ENCODE measurements at regions not wholly inside any gene's neighbourhood (a gene's known extent, or its start where the extent isn't known, plus 50 kb on each side); places are given as distances from the start of the nearest gene placed in this dataset.

DNA sequence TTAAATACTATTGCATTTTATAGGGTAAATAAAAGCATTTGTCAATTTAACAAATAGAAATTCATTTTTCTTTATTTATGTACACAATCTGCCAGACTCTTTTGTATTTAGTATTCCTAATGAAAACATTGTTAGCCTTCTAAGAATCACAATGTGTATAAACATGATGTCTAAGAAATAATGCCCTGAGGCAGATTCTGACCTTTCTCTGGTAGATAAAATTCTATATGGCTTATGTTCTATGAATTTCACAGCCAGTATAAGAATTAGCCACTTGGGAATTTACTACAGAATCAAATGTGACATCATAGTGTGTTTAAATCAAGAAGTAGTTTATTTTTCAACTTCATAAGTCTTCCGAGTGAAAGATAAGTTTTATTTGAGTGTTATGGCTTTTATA is 457.4 kb downstream of the ZIC1 start:
- no peak overlapping the region for H3K4me3 ChIP-seq (ENCODE audit: low read depth, low read length)
- no CpG with 5 or more reads among the region's 1 CpG for WGBS (ENCODE audit: extremely low coverage, insufficient coverage, insufficient read length)
- no peak overlapping the region for H2BK5ac ChIP-seq (ENCODE audit: low read depth, low read length, poor library complexity)
- H2BK12ac ChIP-seq (ENCODE audit: low read length) = no peak overlapping the region
- no peak for DNase-seq
- H3K36me3 ChIP-seq (ENCODE audit: control insufficient read depth in 1 of 2, insufficient read depth in 2 of 2, low read length in 2 of 2) = no peaks in the 10 kb centered on the region
- H4K8ac ChIP-seq (ENCODE audit: low read depth, low read length) = no peak overlapping the region
- no peaks in the 10 kb centered on the region for H3K79me2 ChIP-seq (ENCODE audit: control insufficient read depth, insufficient read depth, low read length, poor library complexity)
- no peaks in the 10 kb centered on the region for H3K4me1 ChIP-seq (ENCODE audit: control insufficient read depth in 1 of 2, insufficient read depth in 2 of 2, low read length in 2 of 2)
- H3K9ac ChIP-seq (ENCODE audit: low read length) = no peak overlapping the region
- no peak overlapping the region for H4K12ac ChIP-seq (ENCODE audit: low read depth, low read length)
- H3K4me2 ChIP-seq (ENCODE audit: low read length) = no peak overlapping the region
- H3K14ac ChIP-seq (ENCODE audit: low read length) = no peak overlapping the region
- no peak overlapping the region for H2AFZ ChIP-seq (ENCODE audit: insufficient read depth, low read length, poor library complexity)
- no peak overlapping the region for H3K18ac ChIP-seq (ENCODE audit: low read length)
- no peak overlapping the region for H2BK120ac ChIP-seq (ENCODE audit: insufficient read depth, low read length, poor library complexity)
- H3K4ac ChIP-seq (ENCODE audit: low read depth, low read length) = no peak overlapping the region
- H3K23ac ChIP-seq (ENCODE audit: low read length) = no peak overlapping the region
- no peak overlapping the region for H4K91ac ChIP-seq (ENCODE audit: low read depth, low read length)
- no peaks in the 10 kb centered on the region for H3K79me1 ChIP-seq (ENCODE audit: low read length)
- no peak overlapping the region for H3K27ac ChIP-seq (ENCODE audit: low read depth, low read length)
- H3K27me3 ChIP-seq (ENCODE audit: insufficient read depth, low read length) = no peaks in the 10 kb centered on the region
- H2AK5ac ChIP-seq (ENCODE audit: low read length) = no peak overlapping the region
- peaks cover 6% of the 10 kb centered on the region for H3K9me3 ChIP-seq (ENCODE audit: insufficient read depth, low read depth, low read length)

GRCh38 chr3:147872568-147872967 is 463.4 kb downstream of the ZIC1 start:
- DNase-seq = no peak
- no peak overlapping the region for H3K4me2 ChIP-seq (ENCODE audit: low read length)
- H2AK5ac ChIP-seq (ENCODE audit: low read length) = no peak overlapping the region
- no peak overlapping the region for H4K12ac ChIP-seq (ENCODE audit: low read depth, low read length)
- H3K4me3 ChIP-seq (ENCODE audit: low read depth, low read length) = no peak overlapping the region
- no peaks in the 10 kb centered on the region for H3K9me3 ChIP-seq (ENCODE audit: insufficient read depth, low read depth, low read length)
- no peak overlapping the region for H3K4ac ChIP-seq (ENCODE audit: low read depth, low read length)
- H3K27ac ChIP-seq (ENCODE audit: low read depth, low read length) = no peak overlapping the region
- H3K27me3 ChIP-seq (ENCODE audit: insufficient read depth, low read length) = no peaks in the 10 kb centered on the region
- H3K14ac ChIP-seq (ENCODE audit: low read length) = no peak overlapping the region
- no peaks in the 10 kb centered on the region for H3K36me3 ChIP-seq (ENCODE audit: control insufficient read depth in 1 of 2, insufficient read depth in 2 of 2, low read length in 2 of 2)
- H2BK12ac ChIP-seq (ENCODE audit: low read length) = no peak overlapping the region
- no peaks in the 10 kb centered on the region for H3K4me1 ChIP-seq (ENCODE audit: control insufficient read depth in 1 of 2, insufficient read depth in 2 of 2, low read length in 2 of 2)
- H2BK120ac ChIP-seq (ENCODE audit: insufficient read depth, low read length, poor library complexity) = no peak overlapping the region
- H3K79me1 ChIP-seq (ENCODE audit: low read length) = no peaks in the 10 kb centered on the region
- no CpG with 5 or more reads among the region's 4 CpGs for WGBS (ENCODE audit: extremely low coverage, insufficient coverage, insufficient read length)
- no peak overlapping the region for H3K23ac ChIP-seq (ENCODE audit: low read length)
- H3K79me2 ChIP-seq (ENCODE audit: control insufficient read depth, insufficient read depth, low read length, poor library complexity) = no peaks in the 10 kb centered on the region
- H3K18ac ChIP-seq (ENCODE audit: low read length) = no peak overlapping the region
- no peak overlapping the region for H4K8ac ChIP-seq (ENCODE audit: low read depth, low read length)
- no peak overlapping the region for H2BK5ac ChIP-seq (ENCODE audit: low read depth, low read length, poor library complexity)
- H4K91ac ChIP-seq (ENCODE audit: low read depth, low read length) = no peak overlapping the region
- H3K9ac ChIP-seq (ENCODE audit: low read length) = no peak overlapping the region
- no peak overlapping the region for H2AFZ ChIP-seq (ENCODE audit: insufficient read depth, low read length, poor library complexity)

GRCh38 chr3:147875498-147875897 is 466.3 kb downstream of the ZIC1 start:
- no peak for DNase-seq
- H4K12ac ChIP-seq (ENCODE audit: low read depth, low read length) = no peak overlapping the region
- H3K4me3 ChIP-seq (ENCODE audit: low read depth, low read length) = no peak overlapping the region
- no peak overlapping the region for H3K9ac ChIP-seq (ENCODE audit: low read length)
- no peak overlapping the region for H3K4ac ChIP-seq (ENCODE audit: low read depth, low read length)
- H3K9me3 ChIP-seq (ENCODE audit: insufficient read depth, low read depth, low read length) = no peaks in the 10 kb centered on the region
- H4K91ac ChIP-seq (ENCODE audit: low read depth, low read length) = no peak overlapping the region
- H3K27me3 ChIP-seq (ENCODE audit: insufficient read depth, low read length) = no peaks in the 10 kb centered on the region
- no peak overlapping the region for H2BK120ac ChIP-seq (ENCODE audit: insufficient read depth, low read length, poor library complexity)
- no peak overlapping the region for H4K8ac ChIP-seq (ENCODE audit: low read depth, low read length)
- no peak overlapping the region for H3K4me2 ChIP-seq (ENCODE audit: low read length)
- H3K79me1 ChIP-seq (ENCODE audit: low read length) = no peaks in the 10 kb centered on the region
- no peak overlapping the region for H3K18ac ChIP-seq (ENCODE audit: low read length)
- no peaks in the 10 kb centered on the region for H3K79me2 ChIP-seq (ENCODE audit: control insufficient read depth, insufficient read depth, low read length, poor library complexity)
- no peak overlapping the region for H3K14ac ChIP-seq (ENCODE audit: low read length)
- H2BK5ac ChIP-seq (ENCODE audit: low read depth, low read length, poor library complexity) = no peak overlapping the region
- WGBS (ENCODE audit: extremely low coverage, insufficient coverage, insufficient read length) = no CpG with 5 or more reads among the region's 2 CpGs
- H2AFZ ChIP-seq (ENCODE audit: insufficient read depth, low read length, poor library complexity) = no peak overlapping the region
- H3K36me3 ChIP-seq (ENCODE audit: control insufficient read depth in 1 of 2, insufficient read depth in 2 of 2, low read length in 2 of 2) = no peaks in the 10 kb centered on the region
- no peak overlapping the region for H3K23ac ChIP-seq (ENCODE audit: low read length)
- no peaks in the 10 kb centered on the region for H3K4me1 ChIP-seq (ENCODE audit: control insufficient read depth in 1 of 2, insufficient read depth in 2 of 2, low read length in 2 of 2)
- no peak overlapping the region for H3K27ac ChIP-seq (ENCODE audit: low read depth, low read length)
- no peak overlapping the region for H2AK5ac ChIP-seq (ENCODE audit: low read length)
- H2BK12ac ChIP-seq (ENCODE audit: low read length) = no peak overlapping the region

- Histone ChIP-seq H3K9ac (ENCODE audit: low read length) (no peak overlapping the region), H4K91ac (ENCODE audit: low read depth, low read length) (no peak overlapping the region), H2BK5ac (ENCODE audit: low read depth, low read length, poor library complexity) (no peak overlapping the region), H3K14ac (ENCODE audit: low read length) (no peak overlapping the region), H3K4ac (ENCODE audit: low read depth, low read length) (no peak overlapping the region), H4K12ac (ENCODE audit: low read depth, low read length) (no peak overlapping the region), H3K18ac (ENCODE audit: low read length) (no peak overlapping the region), H3K9me3 (ENCODE audit: insufficient read depth, low read depth, low read length) (peaks cover 15% of the 10 kb centered on the region), H3K4me3 (ENCODE audit: low read depth, low read length) (no peak overlapping the region), H3K4me2 (ENCODE audit: low read length) (no peak overlapping the region), H3K36me3 (ENCODE audit: control insufficient read depth in 1 of 2, insufficient read depth in 2 of 2, low read length in 2 of 2) (no peaks in the 10 kb centered on the region), H3K79me1 (ENCODE audit: low read length) (no peaks in the 10 kb centered on the region), H3K27ac (ENCODE audit: low read depth, low read length) (no peak overlapping the region), H3K27me3 (ENCODE audit: insufficient read depth, low read length) (no peaks in the 10 kb centered on the region), H2AK5ac (ENCODE audit: low read length) (no peak overlapping the region), H2AFZ (ENCODE audit: insufficient read depth, low read length, poor library complexity) (no peak overlapping the region), H4K8ac (ENCODE audit: low read depth, low read length) (no peak overlapping the region), H3K4me1 (ENCODE audit: control insufficient read depth in 1 of 2, insufficient read depth in 2 of 2, low read length in 2 of 2) (no peaks in the 10 kb centered on the region), H2BK12ac (ENCODE audit: low read length) (no peak overlapping the region), H3K23ac (ENCODE audit: low read length) (no peak overlapping the region), H3K79me2 (ENCODE audit: control insufficient read depth, insufficient read depth, low read length, poor library complexity) (no peaks in the 10 kb centered on the region), H2BK120ac (ENCODE audit: insufficient read depth, low read length, poor library complexity) (no peak overlapping the region)
- no CpG with 5 or more reads among the region's 2 CpGs for WGBS (ENCODE audit: extremely low coverage, insufficient coverage, insufficient read length)
- no peak for DNase-seq
Measured at GRCh38 chr3:147881933-147882332, 472.8 kb downstream of the ZIC1 start.

Data from trophoblast cell (in vitro differentiated cells and primary cell).